ENCODE measurements at regions not wholly inside any gene's neighbourhood (a gene's known extent, or its start where the extent isn't known, plus 50 kb on each side); places are given as distances from the start of the nearest gene placed in this dataset.
"Not testable (repeated sequence)": the region's sequence is repeated elsewhere in the genome, so short reads cannot be mapped to it uniquely, and the experiment has no call there.

- no peaks in the 10 kb centered on the region for H3K36me3 ChIP-seq
- TF ChIP-seq, protein P1, sequence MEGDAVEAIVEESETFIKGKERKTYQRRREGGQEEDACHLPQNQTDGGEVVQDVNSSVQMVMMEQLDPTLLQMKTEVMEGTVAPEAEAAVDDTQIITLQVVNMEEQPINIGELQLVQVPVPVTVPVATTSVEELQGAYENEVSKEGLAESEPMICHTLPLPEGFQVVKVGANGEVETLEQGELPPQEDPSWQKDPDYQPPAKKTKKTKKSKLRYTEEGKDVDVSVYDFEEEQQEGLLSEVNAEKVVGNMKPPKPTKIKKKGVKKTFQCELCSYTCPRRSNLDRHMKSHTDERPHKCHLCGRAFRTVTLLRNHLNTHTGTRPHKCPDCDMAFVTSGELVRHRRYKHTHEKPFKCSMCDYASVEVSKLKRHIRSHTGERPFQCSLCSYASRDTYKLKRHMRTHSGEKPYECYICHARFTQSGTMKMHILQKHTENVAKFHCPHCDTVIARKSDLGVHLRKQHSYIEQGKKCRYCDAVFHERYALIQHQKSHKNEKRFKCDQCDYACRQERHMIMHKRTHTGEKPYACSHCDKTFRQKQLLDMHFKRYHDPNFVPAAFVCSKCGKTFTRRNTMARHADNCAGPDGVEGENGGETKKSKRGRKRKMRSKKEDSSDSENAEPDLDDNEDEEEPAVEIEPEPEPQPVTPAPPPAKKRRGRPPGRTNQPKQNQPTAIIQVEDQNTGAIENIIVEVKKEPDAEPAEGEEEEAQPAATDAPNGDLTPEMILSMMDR (IDR thresholded peaks at IDR 0.05; ENCODE audit: borderline replicate concordance): no peak
- intact Hi-C loops (cut with micrococcal nuclease): no loop called here
- peaks cover 6% of the 10 kb centered on the region for H3K9me3 ChIP-seq (replicated peaks)
- no peaks in the 10 kb centered on the region for H3K27me3 ChIP-seq (ENCODE audit: low read depth)
- H3K4me1 ChIP-seq: no peaks in the 10 kb centered on the region
- DNase-seq: no peak
- no peak overlapping the region for H3K4me3 ChIP-seq
- H3K27ac ChIP-seq (replicated peaks): no peak overlapping the region
These were observed 295.5 kb downstream of the SLC7A11 start for GRCh38 chr4:137946453-137947174.

GRCh38 chr4:137942815-137943214 lies 299.3 kb downstream of the SLC7A11 start:
- H3K4me1 ChIP-seq; H3K27ac ChIP-seq (replicated peaks); H3K27me3 ChIP-seq (ENCODE audit: low read depth); intact Hi-C loops (cut with micrococcal nuclease); H3K4me3 ChIP-seq; H3K36me3 ChIP-seq; DNase-seq: not testable (repeated sequence)
- H3K9me3 ChIP-seq (replicated peaks): peaks cover 32% of the 10 kb centered on the region

DNA sequence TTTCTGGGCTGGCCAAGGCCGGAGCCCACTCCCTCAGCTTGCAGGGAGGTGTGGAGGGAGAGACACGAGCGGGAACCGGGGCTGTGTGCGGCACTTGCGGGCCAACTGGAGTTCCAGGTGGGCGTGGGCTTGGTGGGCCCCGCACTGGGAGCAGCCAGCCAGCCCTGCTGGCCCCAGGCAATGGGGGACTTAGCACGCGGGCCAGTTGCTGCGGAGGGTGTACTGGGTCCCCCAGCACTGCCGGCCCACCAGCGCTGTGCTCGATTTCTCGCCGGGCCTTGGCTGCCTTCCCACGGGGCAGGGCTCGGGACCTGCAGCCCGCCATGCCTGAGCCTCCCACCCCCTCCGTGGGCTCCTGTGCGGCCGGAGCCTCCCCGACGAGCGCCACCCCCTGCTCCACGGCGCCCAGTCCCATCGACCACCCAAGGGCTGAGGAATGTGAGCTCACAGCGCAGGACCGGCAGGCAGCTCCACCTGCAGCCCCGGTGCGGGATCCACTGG lies 300.1 kb downstream of the SLC7A11 start:
- H3K36me3 ChIP-seq; intact Hi-C loops (cut with micrococcal nuclease); H3K4me3 ChIP-seq; H3K27ac ChIP-seq (replicated peaks); H3K4me1 ChIP-seq; DNase-seq; H3K27me3 ChIP-seq (ENCODE audit: low read depth): not testable (repeated sequence)
- peaks cover 32% of the 10 kb centered on the region for H3K9me3 ChIP-seq (replicated peaks)

DNA sequence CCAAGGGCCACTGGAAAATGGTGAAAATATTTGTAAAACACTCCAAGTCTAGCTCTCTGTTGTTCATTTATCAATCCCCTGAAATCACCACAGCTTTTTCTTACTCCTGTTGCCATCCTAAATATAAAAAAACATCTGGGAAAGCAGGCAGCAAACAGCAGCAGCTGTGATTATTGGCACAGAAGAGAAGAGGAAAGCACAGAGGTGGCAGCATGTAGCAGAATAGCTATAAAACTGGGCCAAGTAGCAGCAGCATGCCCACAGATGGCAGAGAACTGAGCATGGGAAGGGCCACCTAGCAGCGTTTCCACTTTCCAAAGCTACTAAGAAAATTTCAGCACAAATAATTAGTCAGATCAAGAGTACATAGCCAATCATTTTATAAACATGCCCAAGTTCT lies 307.2 kb downstream of the SLC7A11 start:
- Histone ChIP-seq H3K27me3 (ENCODE audit: low read depth) (no peaks in the 10 kb centered on the region), H3K27ac (replicated peaks) (no peak overlapping the region), H3K36me3 (no peaks in the 10 kb centered on the region), H3K9me3 (replicated peaks) (peaks cover 15% of the 10 kb centered on the region), H3K4me1 (no peaks in the 10 kb centered on the region), H3K4me3 (no peak overlapping the region)
- intact Hi-C loops (cut with micrococcal nuclease): no loop called here
- TF ChIP-seq, protein P1 (IDR thresholded peaks at IDR 0.05; ENCODE audit: borderline replicate concordance): no peak
- no peak for DNase-seq

GRCh38 chr4:137934046-137934445 lies 308.1 kb downstream of the SLC7A11 start:
- Histone ChIP-seq H3K27ac (replicated peaks) (no peak overlapping the region), H3K4me1 (no peaks in the 10 kb centered on the region), H3K9me3 (replicated peaks) (peaks cover 6% of the 10 kb centered on the region), H3K4me3 (no peak overlapping the region), H3K36me3 (no peaks in the 10 kb centered on the region), H3K27me3 (ENCODE audit: low read depth) (no peaks in the 10 kb centered on the region)
- intact Hi-C loops (cut with micrococcal nuclease): no loop called here
- TF ChIP-seq, protein P1 (IDR thresholded peaks at IDR 0.05; ENCODE audit: borderline replicate concordance): no peak
- DNase-seq: no peak

DNA sequence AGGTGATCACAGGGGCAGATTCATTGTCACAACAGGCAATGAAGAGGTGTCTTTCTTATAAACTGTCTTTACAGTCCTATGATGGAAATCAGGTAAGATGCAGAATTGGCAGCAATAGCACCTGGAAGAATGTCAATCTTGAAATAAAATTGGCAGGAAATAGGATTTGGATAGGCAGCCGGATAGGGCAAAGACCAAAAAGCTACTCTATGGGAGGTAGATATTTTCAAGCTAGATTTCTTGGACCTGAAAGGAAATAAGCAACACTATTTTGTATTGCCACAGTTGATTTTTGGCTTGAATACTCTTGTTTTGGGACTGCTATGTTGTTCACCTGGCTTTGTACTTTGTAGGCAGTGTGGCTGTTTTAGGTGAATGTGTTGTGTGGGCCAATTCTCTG lies 314.2 kb downstream of the SLC7A11 start:
- Histone ChIP-seq H3K27me3 (ENCODE audit: low read depth) (no peaks in the 10 kb centered on the region), H3K9me3 (replicated peaks) (no peaks in the 10 kb centered on the region), H3K36me3 (no peaks in the 10 kb centered on the region), H3K4me1 (no peaks in the 10 kb centered on the region), H3K27ac (replicated peaks) (no peak overlapping the region), H3K4me3 (no peak overlapping the region)
- DNase-seq: no peak
- TF ChIP-seq, protein P1 (IDR thresholded peaks at IDR 0.05; ENCODE audit: borderline replicate concordance): no peak
- intact Hi-C loops (cut with micrococcal nuclease): no loop called here

Measured in left ventricle myocardium inferior (tissue), 1 donor.